ENCODE measurements at regions not wholly inside any gene's neighbourhood (a gene's known extent, or its start where the extent isn't known, plus 50 kb on each side); places are given as distances from the start of the nearest gene placed in this dataset.

GRCh38 chrX:25442499-25442898, 426.7 kb upstream of the ARX start:
- no peak overlapping the region for H3K27ac ChIP-seq (ENCODE audit: control insufficient read depth, insufficient read depth, low read length)
- no peaks in the 10 kb centered on the region for H3K9me1 ChIP-seq (ENCODE audit: control insufficient read depth, extremely low read depth, insufficient read depth, low read length)
- H3K79me2 ChIP-seq (ENCODE audit: control insufficient read depth, insufficient read depth, low read length): no peaks in the 10 kb centered on the region
- H3K27me3 ChIP-seq (ENCODE audit: control insufficient read depth, extremely low read depth, insufficient read depth, low read length): no peaks in the 10 kb centered on the region
- no peak overlapping the region for H2AFZ ChIP-seq (ENCODE audit: control insufficient read depth, low read length)
- no peak for FAIRE-seq
- no peak overlapping the region for H3K9ac ChIP-seq (ENCODE audit: control insufficient read depth, extremely low read depth, insufficient read depth, low read length)
- no peaks in the 10 kb centered on the region for H4K20me1 ChIP-seq (ENCODE audit: control insufficient read depth, extremely low read depth, insufficient read depth, low read length)
- peak in 2 of 3 experiments; percentile 14 to 39 for TF ChIP-seq CTCF (optimal IDR thresholded peaks at IDR 0.05 in 1 of 3, IDR thresholded peaks at IDR 0.05 in 1 of 3, conservative IDR thresholded peaks at IDR 0.05 in 1 of 3; ENCODE audit: extremely low read depth in 1 of 3, insufficient read depth in 2 of 3, low read length in 3 of 3)
- TF ChIP-seq EZH2 (IDR thresholded peaks at IDR 0.05; ENCODE audit: low read length): no peak
- no peaks in the 10 kb centered on the region for H3K36me3 ChIP-seq (ENCODE audit: control insufficient read depth in 2 of 2, extremely low read depth in 1 of 2, insufficient read depth in 2 of 2, low read length in 2 of 2)
- no peaks in the 10 kb centered on the region for H3K4me1 ChIP-seq (ENCODE audit: control insufficient read depth, extremely low read depth, insufficient read depth, low read length)
- H3K9me3 ChIP-seq (ENCODE audit: control insufficient read depth, low read depth, low read length): no peaks in the 10 kb centered on the region
- no peak for DNase-seq (ENCODE audit: low read depth, low spot score)
- no peak overlapping the region for H3K4me2 ChIP-seq (ENCODE audit: control insufficient read depth, extremely low read depth, insufficient read depth, low read depth, low read length)
- H3K4me3 ChIP-seq (ENCODE audit: control insufficient read depth in 2 of 3, extremely low read depth in 1 of 3, insufficient read depth in 2 of 3, low read depth in 1 of 3, low read length in 3 of 3): no peak overlapping the region
- dilution Hi-C loops (cut with MboI; ENCODE audit: extremely low pct_ligation_motif_present, low sequenced_read_pairs): no loop called here

- Histone ChIP-seq H2AFZ (ENCODE audit: control insufficient read depth, low read length) (no peak overlapping the region), H3K9me1 (ENCODE audit: control insufficient read depth, extremely low read depth, insufficient read depth, low read length) (no peaks in the 10 kb centered on the region), H3K4me1 (ENCODE audit: control insufficient read depth, extremely low read depth, insufficient read depth, low read length) (no peaks in the 10 kb centered on the region), H3K36me3 (ENCODE audit: control insufficient read depth in 2 of 2, extremely low read depth in 1 of 2, insufficient read depth in 2 of 2, low read length in 2 of 2) (no peaks in the 10 kb centered on the region), H3K4me2 (ENCODE audit: control insufficient read depth, extremely low read depth, insufficient read depth, low read depth, low read length) (no peak overlapping the region), H3K9me3 (ENCODE audit: control insufficient read depth, low read depth, low read length) (no peaks in the 10 kb centered on the region), H3K27me3 (ENCODE audit: control insufficient read depth, extremely low read depth, insufficient read depth, low read length) (no peaks in the 10 kb centered on the region), H4K20me1 (ENCODE audit: control insufficient read depth, extremely low read depth, insufficient read depth, low read length) (no peaks in the 10 kb centered on the region), H3K9ac (ENCODE audit: control insufficient read depth, extremely low read depth, insufficient read depth, low read length) (no peak overlapping the region), H3K79me2 (ENCODE audit: control insufficient read depth, insufficient read depth, low read length) (no peaks in the 10 kb centered on the region), H3K27ac (ENCODE audit: control insufficient read depth, insufficient read depth, low read length) (no peak overlapping the region), H3K4me3 (ENCODE audit: control insufficient read depth in 2 of 3, extremely low read depth in 1 of 3, insufficient read depth in 2 of 3, low read depth in 1 of 3, low read length in 3 of 3) (no peak overlapping the region)
- TF ChIP-seq EZH2 (IDR thresholded peaks at IDR 0.05; ENCODE audit: low read length) (no peak), CTCF (optimal IDR thresholded peaks at IDR 0.05 in 1 of 3, IDR thresholded peaks at IDR 0.05 in 1 of 3, conservative IDR thresholded peaks at IDR 0.05 in 1 of 3; ENCODE audit: extremely low read depth in 1 of 3, insufficient read depth in 2 of 3, low read length in 3 of 3) (no peak)
- dilution Hi-C loops (cut with MboI; ENCODE audit: extremely low pct_ligation_motif_present, low sequenced_read_pairs): no loop called here
- FAIRE-seq (no peak), DNase-seq (ENCODE audit: low read depth, low spot score) (no peak)
Measured at GRCh38 chrX:25433307-25433706, 417.5 kb upstream of the ARX start.
